ENCODE measurements at regions not wholly inside any gene's neighbourhood (a gene's known extent, or its start where the extent isn't known, plus 50 kb on each side); places are given as distances from the start of the nearest gene placed in this dataset.
"Not testable (repeated sequence)": the region's sequence is repeated elsewhere in the genome, so short reads cannot be mapped to it uniquely, and the experiment has no call there.

- H3K4me3 ChIP-seq (replicated peaks; ENCODE audit: low read depth, low read length): not testable (repeated sequence)
- DNase-seq (ENCODE audit: low read depth): peak; percentile 32
Observed at GRCh38 chr1:95167503-95167902, 50.3 kb downstream of the TLCD4 start.

GRCh38 chr1:95168028-95168427 lies 50.9 kb downstream of the TLCD4 start:
- no peak for DNase-seq (ENCODE audit: low read depth)
- no peak for TF ChIP-seq CTCF (IDR thresholded peaks at IDR 0.05; ENCODE audit: low read length, missing control alignments)
- no peak overlapping the region for H3K4me3 ChIP-seq (replicated peaks; ENCODE audit: low read depth, low read length)

GRCh38 chr1:95168761-95169351 lies 51.7 kb downstream of the TLCD4 start:
- TF ChIP-seq CTCF (IDR thresholded peaks at IDR 0.05; ENCODE audit: low read length, missing control alignments): no peak
- H3K4me3 ChIP-seq (replicated peaks; ENCODE audit: low read depth, low read length): no peak overlapping the region
- DNase-seq (ENCODE audit: low read depth): no peak

- no peak for TF ChIP-seq CTCF (IDR thresholded peaks at IDR 0.05; ENCODE audit: low read length, missing control alignments)
- no peak overlapping the region for H3K4me3 ChIP-seq (replicated peaks; ENCODE audit: low read depth, low read length)
- no peak for DNase-seq (ENCODE audit: low read depth)
Observed at GRCh38 chr1:95169548-95169947, 52.4 kb downstream of the TLCD4 start.

- DNase-seq (ENCODE audit: low read depth): no peak
Observed at GRCh38 chr1:95171270-95172245, 54.4 kb downstream of the TLCD4 start.

GRCh38 chr1:95176861-95177260 lies 57.1 kb upstream of the RWDD3 start:
- TF ChIP-seq CTCF (IDR thresholded peaks at IDR 0.05; ENCODE audit: low read length, missing control alignments): no peak
- H3K4me3 ChIP-seq (replicated peaks; ENCODE audit: low read depth, low read length): no peak overlapping the region
- no peak for DNase-seq (ENCODE audit: low read depth)

More at GRCh38 chr1:95171270-95172245, 54.4 kb downstream of the TLCD4 start:
- no peak overlapping the region for H3K4me3 ChIP-seq (replicated peaks; ENCODE audit: low read depth, low read length)
- no peak for TF ChIP-seq CTCF (IDR thresholded peaks at IDR 0.05; ENCODE audit: low read length, missing control alignments)

GRCh38 chr1:95179205-95179986 lies 54.6 kb upstream of the RWDD3 start:
- DNase-seq (ENCODE audit: low read depth): no peak
- no peak overlapping the region for H3K4me3 ChIP-seq (replicated peaks; ENCODE audit: low read depth, low read length)
- TF ChIP-seq CTCF (IDR thresholded peaks at IDR 0.05; ENCODE audit: low read length, missing control alignments): no peak

All from fibroblast of pulmonary artery (primary cell).